BLaER1 (cell line): ENCODE measurements at regions not wholly inside any gene's neighbourhood (a gene's known extent, or its start where the extent isn't known, plus 50 kb on each side); places are given as distances from the start of the nearest gene placed in this dataset.

ENCODE experiments used
- H3K27ac ChIP-seq: shearing (Covaris generic); formaldehyde crosslinking; 2 replicates; pipeline ENCODE4 v1.8.1; 2022
- H3K27me3 ChIP-seq: shearing (Covaris generic); formaldehyde crosslinking; 2 replicates; pipeline ENCODE4 v1.8.1; 2022
- H3K36me3 ChIP-seq: shearing (Covaris generic); formaldehyde crosslinking; 2 replicates; pipeline ENCODE4 v1.8.1; 2022
- H3K4me1 ChIP-seq: shearing (Covaris generic); formaldehyde crosslinking; 2 replicates; pipeline ENCODE4 v1.8.1; 2022
- H3K4me2 ChIP-seq: shearing (Covaris generic); formaldehyde crosslinking; 2 replicates; pipeline ENCODE4 v1.8.1; 2022
- H3K4me3 ChIP-seq: shearing (Covaris generic); formaldehyde crosslinking; 2 replicates; pipeline ENCODE4 v1.8.1; 2022
- H3K9ac ChIP-seq: shearing (Covaris generic); formaldehyde crosslinking; 2 replicates; pipeline ENCODE4 v1.8.1; 2022
- H3K9me3 ChIP-seq: shearing (Covaris generic); formaldehyde crosslinking; 2 replicates; pipeline ENCODE4 v1.8.1; 2022
- H4K20me1 ChIP-seq: shearing (Covaris generic); formaldehyde crosslinking; 2 replicates; pipeline ENCODE4 v1.8.1; 2022
- Cebpa-rat ChIP-seq: shearing (Covaris generic); IDR thresholded peaks from 2 replicates; pipeline ENCODE4 v1.8.1; 2022

DNA sequence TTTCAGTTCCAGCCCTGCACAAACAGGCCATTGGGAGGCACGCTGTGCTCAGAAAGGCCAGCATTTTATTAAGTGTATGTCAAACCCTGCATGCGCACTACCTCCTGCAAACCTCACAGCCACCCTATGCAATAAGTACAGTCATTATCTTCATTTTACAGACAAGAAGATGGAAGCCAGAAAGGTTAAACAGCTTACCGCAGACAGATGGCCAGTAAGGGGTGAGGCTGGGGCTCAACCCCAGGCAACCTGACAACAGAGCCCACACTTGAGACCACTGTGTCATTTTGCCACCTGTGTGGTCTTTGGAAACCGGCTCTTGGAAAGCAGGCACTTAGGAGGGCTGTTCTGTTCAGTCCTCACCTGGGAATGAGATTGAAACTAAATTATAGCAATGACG, 142.3 kb downstream of the NXPE2 start:
- no peaks in the 10 kb centered on the region for H4K20me1 ChIP-seq
- TF ChIP-seq Cebpa-rat = no peak
- no peak overlapping the region for H3K9ac ChIP-seq
- no peaks in the 10 kb centered on the region for H3K36me3 ChIP-seq
- no peak overlapping the region for H3K27ac ChIP-seq
- H3K4me3 ChIP-seq = no peak overlapping the region
- no peaks in the 10 kb centered on the region for H3K9me3 ChIP-seq
- H3K4me1 ChIP-seq = no peaks in the 10 kb centered on the region
- H3K4me2 ChIP-seq = no peak overlapping the region
- H3K27me3 ChIP-seq = peaks cover 12% of the 10 kb centered on the region; the same call in 1 of the 2 replicates

- no peak for TF ChIP-seq Cebpa-rat
These were observed 143.5 kb downstream of the NXPE2 start for GRCh38 chr11:114821621-114822412.

GRCh38 chr11:114826910-114827442, 148.6 kb downstream of the NXPE2 start:
- H3K4me3 ChIP-seq = no peak overlapping the region
- no peak for TF ChIP-seq Cebpa-rat

More at GRCh38 chr11:114821621-114822412, 143.5 kb downstream of the NXPE2 start:
- no peaks in the 10 kb centered on the region for H4K20me1 ChIP-seq
- H3K27me3 ChIP-seq = peaks cover 12% of the 10 kb centered on the region; the same call in 1 of the 2 replicates
- H3K4me1 ChIP-seq = no peaks in the 10 kb centered on the region
- no peak overlapping the region for H3K4me3 ChIP-seq
- H3K27ac ChIP-seq = no peak overlapping the region
- no peaks in the 10 kb centered on the region for H3K36me3 ChIP-seq
- no peak overlapping the region for H3K4me2 ChIP-seq
- H3K9me3 ChIP-seq = no peaks in the 10 kb centered on the region
- no peak overlapping the region for H3K9ac ChIP-seq

DNA sequence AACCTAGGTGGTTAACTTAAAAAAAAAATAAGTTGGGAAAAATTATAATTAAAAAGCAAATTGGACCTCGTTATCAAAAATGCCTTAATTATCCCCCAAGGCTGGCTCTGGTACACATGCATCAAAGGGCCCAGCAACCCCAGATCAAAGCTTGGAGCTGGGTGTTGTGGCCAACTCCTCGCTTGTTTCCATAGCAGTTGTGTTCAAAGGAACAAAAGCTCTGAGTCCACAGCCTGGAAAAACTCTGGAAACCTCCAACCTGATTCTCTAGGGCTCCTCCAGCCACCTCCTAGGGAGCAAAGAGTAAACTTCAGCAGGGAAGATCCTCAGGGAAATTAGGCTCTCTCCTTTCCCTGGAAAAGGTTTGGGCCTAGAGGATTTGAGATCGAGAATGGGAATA, 149.4 kb downstream of the NXPE2 start:
- H3K4me3 ChIP-seq = no peak overlapping the region
- H3K4me2 ChIP-seq = no peak overlapping the region

More at GRCh38 chr11:114826910-114827442, 148.6 kb downstream of the NXPE2 start:
- no peak overlapping the region for H3K9ac ChIP-seq
- no peaks in the 10 kb centered on the region for H3K36me3 ChIP-seq
- no peaks in the 10 kb centered on the region for H3K27me3 ChIP-seq
- H3K4me1 ChIP-seq = no peaks in the 10 kb centered on the region
- no peak overlapping the region for H3K27ac ChIP-seq
- no peaks in the 10 kb centered on the region for H4K20me1 ChIP-seq
- H3K9me3 ChIP-seq = no peaks in the 10 kb centered on the region
- no peak overlapping the region for H3K4me2 ChIP-seq

GRCh38 chr11:114832532-114833125, 154.3 kb downstream of the NXPE2 start:
- Histone ChIP-seq H3K4me2 (no peak overlapping the region), H3K36me3 (no peaks in the 10 kb centered on the region), H3K9ac (no peak overlapping the region), H3K27ac (no peak overlapping the region), H3K9me3 (no peaks in the 10 kb centered on the region), H3K27me3 (no peaks in the 10 kb centered on the region), H3K4me1 (no peaks in the 10 kb centered on the region), H4K20me1 (no peaks in the 10 kb centered on the region), H3K4me3 (no peak overlapping the region)
- no peak for TF ChIP-seq Cebpa-rat

More for the DNA sequence above, 149.4 kb downstream of the NXPE2 start:
- Histone ChIP-seq H3K27me3 (no peaks in the 10 kb centered on the region), H3K27ac (no peak overlapping the region), H3K4me1 (no peaks in the 10 kb centered on the region), H3K36me3 (no peaks in the 10 kb centered on the region), H3K9ac (no peak overlapping the region), H4K20me1 (no peaks in the 10 kb centered on the region), H3K9me3 (no peaks in the 10 kb centered on the region)
- TF ChIP-seq Cebpa-rat = no peak

DNA sequence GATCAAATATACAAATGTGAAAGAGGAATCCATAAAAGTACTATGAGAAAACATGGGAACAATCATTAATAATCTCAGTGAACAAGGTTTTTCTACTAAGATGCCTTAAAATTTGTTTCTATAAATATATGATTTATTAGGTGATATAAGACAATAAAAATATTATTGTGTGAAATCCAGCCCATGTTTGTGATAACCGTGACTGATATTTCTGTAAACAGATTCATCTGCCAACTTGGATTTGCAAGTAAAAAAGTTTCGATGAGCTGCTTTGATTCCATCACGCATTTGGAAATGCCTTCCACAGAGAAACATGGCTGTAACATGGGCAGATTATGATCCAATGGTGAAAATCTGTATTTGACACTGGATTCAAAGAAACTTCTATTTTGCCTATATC, 157.8 kb downstream of the NXPE2 start:
- no peak for TF ChIP-seq Cebpa-rat
- no peaks in the 10 kb centered on the region for H3K4me1 ChIP-seq
- no peak overlapping the region for H3K9ac ChIP-seq
- peaks cover 6% of the 10 kb centered on the region; the same call in 1 of the 2 replicates for H3K9me3 ChIP-seq
- H3K4me2 ChIP-seq = no peak overlapping the region
- H3K27me3 ChIP-seq = no peaks in the 10 kb centered on the region
- no peak overlapping the region for H3K4me3 ChIP-seq
- H4K20me1 ChIP-seq = no peaks in the 10 kb centered on the region
- H3K27ac ChIP-seq = no peak overlapping the region
- no peaks in the 10 kb centered on the region for H3K36me3 ChIP-seq

- H3K9ac ChIP-seq = no peak overlapping the region
- no peaks in the 10 kb centered on the region for H3K27me3 ChIP-seq
- no peak overlapping the region for H3K4me3 ChIP-seq
- H4K20me1 ChIP-seq = no peaks in the 10 kb centered on the region
- no peak overlapping the region for H3K4me2 ChIP-seq
- no peaks in the 10 kb centered on the region for H3K36me3 ChIP-seq
- no peak for TF ChIP-seq Cebpa-rat
- H3K9me3 ChIP-seq = no peaks in the 10 kb centered on the region
- no peak overlapping the region for H3K27ac ChIP-seq
- H3K4me1 ChIP-seq = peaks cover 8% of the 10 kb centered on the region; the same call in 1 of the 2 replicates
These were observed 166.6 kb downstream of the NXPE2 start for GRCh38 chr11:114844896-114845295.

GRCh38 chr11:114845766-114846415, 167.6 kb downstream of the NXPE2 start:
- no peak overlapping the region for H3K4me2 ChIP-seq
- TF ChIP-seq Cebpa-rat = no peak
- no peaks in the 10 kb centered on the region for H4K20me1 ChIP-seq
- H3K27me3 ChIP-seq = no peaks in the 10 kb centered on the region
- H3K27ac ChIP-seq = no peak overlapping the region
- H3K4me3 ChIP-seq = no peak overlapping the region
- peaks cover 8% of the 10 kb centered on the region; the same call in 1 of the 2 replicates for H3K4me1 ChIP-seq
- H3K36me3 ChIP-seq = no peaks in the 10 kb centered on the region
- no peak overlapping the region for H3K9ac ChIP-seq
- H3K9me3 ChIP-seq = no peaks in the 10 kb centered on the region

DNA sequence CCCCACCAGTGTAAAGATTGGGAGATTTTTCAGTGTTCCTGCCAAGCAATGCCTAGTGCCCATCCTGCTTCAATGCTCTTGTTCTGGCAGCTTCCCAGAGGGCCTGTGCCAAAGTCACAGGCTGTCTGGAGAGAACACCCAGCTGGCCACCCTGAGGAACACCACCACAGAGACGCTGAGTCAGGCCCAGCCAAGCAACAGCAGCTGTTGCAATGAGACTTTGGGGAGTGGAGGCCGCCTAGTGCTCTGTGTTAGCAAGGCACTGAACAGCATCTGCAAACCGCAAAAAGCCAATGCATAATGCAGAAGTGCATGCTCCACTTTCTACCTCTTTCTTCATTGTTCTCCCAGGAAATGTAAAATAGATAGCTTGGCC, 168.1 kb downstream of the NXPE2 start:
- Histone ChIP-seq H3K27me3 (no peaks in the 10 kb centered on the region), H3K4me2 (no peak overlapping the region), H3K4me3 (no peak overlapping the region), H3K27ac (no peak overlapping the region), H4K20me1 (no peaks in the 10 kb centered on the region), H3K9ac (no peak overlapping the region), H3K9me3 (no peaks in the 10 kb centered on the region), H3K4me1 (peaks cover 8% of the 10 kb centered on the region; the same call in 1 of the 2 replicates), H3K36me3 (no peaks in the 10 kb centered on the region)
- no peak for TF ChIP-seq Cebpa-rat
